HG03457 (cell line): ENCODE measurements at regions not wholly inside any gene's neighbourhood (a gene's known extent, or its start where the extent isn't known, plus 50 kb on each side); places are given as distances from the start of the nearest gene placed in this dataset.
"Not testable (repeated sequence)": the region's sequence is repeated elsewhere in the genome, so short reads cannot be mapped to it uniquely, and the experiment has no call there.

ENCODE experiments used
- ATAC-seq: cut with Tn5 transposase; IDR thresholded peaks from one replicate; pipeline ENCODE4 v1.9.1; 2021; ENCODE audit warnings: moderate number of reproducible peaks; ENCODE audit not compliant: unreplicated experiment

GRCh38 chr1:238406098-238406860 lies 515.6 kb upstream of the ZP4 start:
- ATAC-seq, result no peak

GRCh38 chr1:238404921-238405320 lies 514.2 kb upstream of the ZP4 start:
- ATAC-seq, result no peak

GRCh38 chr1:238404481-238404880 lies 513.8 kb upstream of the ZP4 start:
- ATAC-seq, result no peak

GRCh38 chr1:238401144-238401543 lies 510.4 kb upstream of the ZP4 start:
- no peak for ATAC-seq

GRCh38 chr1:238399558-238399957 lies 508.8 kb upstream of the ZP4 start:
- ATAC-seq, result no peak

GRCh38 chr1:238396140-238396539 lies 505.4 kb upstream of the ZP4 start:
- no peak for ATAC-seq

- no peak for ATAC-seq
These were observed 493.7 kb upstream of the ZP4 start for GRCh38 chr1:238384381-238384780.

- ATAC-seq, result no peak
These were observed 489.4 kb upstream of the ZP4 start for GRCh38 chr1:238380167-238380566.

GRCh38 chr1:238379446-238379845 lies 488.7 kb upstream of the ZP4 start:
- ATAC-seq, result not testable (repeated sequence)

GRCh38 chr1:238377280-238377919 lies 486.7 kb upstream of the ZP4 start:
- no peak for ATAC-seq

GRCh38 chr1:238370599-238370998 lies 479.9 kb upstream of the ZP4 start:
- no peak for ATAC-seq

GRCh38 chr1:238364214-238364892 lies 473.6 kb upstream of the ZP4 start:
- ATAC-seq, result no peak

- ATAC-seq, result no peak
These were observed 469.8 kb upstream of the ZP4 start for GRCh38 chr1:238360474-238360873.

- no peak for ATAC-seq
These were observed 459.7 kb upstream of the ZP4 start for GRCh38 chr1:238350471-238350870.

GRCh38 chr1:238346340-238346739 lies 455.6 kb upstream of the ZP4 start:
- no peak for ATAC-seq

GRCh38 chr1:238345837-238346236 lies 455.1 kb upstream of the ZP4 start:
- no peak for ATAC-seq

- ATAC-seq, result no peak
These were observed 453.1 kb upstream of the ZP4 start for GRCh38 chr1:238343852-238344251.

- no peak for ATAC-seq
These were observed 450.7 kb upstream of the ZP4 start for GRCh38 chr1:238341395-238341794.

- no peak for ATAC-seq
These were observed 450.3 kb upstream of the ZP4 start for GRCh38 chr1:238340989-238341388.

GRCh38 chr1:238336531-238336930 lies 445.8 kb upstream of the ZP4 start:
- ATAC-seq, result no peak

- ATAC-seq, result no peak
These were observed 443.4 kb upstream of the ZP4 start for GRCh38 chr1:238334170-238334569.

- ATAC-seq, result no peak
These were observed 440.8 kb upstream of the ZP4 start for GRCh38 chr1:238331557-238331956.
